UCSD-AML1 (cell line): ENCODE measurements at regions not wholly inside any gene's neighbourhood (a gene's known extent, or its start where the extent isn't known, plus 50 kb on each side); places are given as distances from the start of the nearest gene placed in this dataset.

Source experiments
- DNase-seq: peaks from one replicate; lab custom pipeline; 2025; ENCODE audit not compliant: unreplicated experiment; lab: John Stamatoyannopoulos, UW

DNA sequence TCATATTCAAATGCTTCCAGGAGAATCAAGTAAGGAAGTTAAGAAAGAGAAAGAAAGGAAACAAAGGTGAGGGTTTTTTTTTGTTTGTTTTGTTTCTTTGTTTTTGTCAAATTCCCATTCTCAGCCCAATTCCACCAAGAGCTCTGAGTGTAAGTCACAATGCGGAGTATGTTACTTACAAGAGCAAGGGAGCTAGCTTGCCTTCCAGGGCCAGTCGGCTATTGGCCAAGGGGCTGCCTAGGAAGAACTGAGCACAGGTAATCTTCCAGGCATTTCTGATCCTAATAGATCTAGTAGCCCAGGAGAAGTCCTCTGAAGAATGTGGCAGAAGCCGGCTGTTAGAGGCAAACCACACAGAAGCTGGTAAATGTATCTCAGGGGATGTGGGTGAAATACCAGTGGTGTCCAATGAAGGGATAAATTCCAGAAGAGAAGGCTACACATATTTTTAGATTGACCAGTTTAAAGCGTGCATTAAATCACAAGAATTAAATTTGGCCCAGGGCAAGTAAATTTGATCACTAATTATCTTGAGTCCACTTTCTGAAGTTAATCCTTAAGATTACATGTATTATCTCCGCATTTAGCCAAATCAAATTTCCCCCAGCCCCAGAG lies 239.6 kb upstream of the ADAMTS5 start:
- DNase-seq = no peak

DNA sequence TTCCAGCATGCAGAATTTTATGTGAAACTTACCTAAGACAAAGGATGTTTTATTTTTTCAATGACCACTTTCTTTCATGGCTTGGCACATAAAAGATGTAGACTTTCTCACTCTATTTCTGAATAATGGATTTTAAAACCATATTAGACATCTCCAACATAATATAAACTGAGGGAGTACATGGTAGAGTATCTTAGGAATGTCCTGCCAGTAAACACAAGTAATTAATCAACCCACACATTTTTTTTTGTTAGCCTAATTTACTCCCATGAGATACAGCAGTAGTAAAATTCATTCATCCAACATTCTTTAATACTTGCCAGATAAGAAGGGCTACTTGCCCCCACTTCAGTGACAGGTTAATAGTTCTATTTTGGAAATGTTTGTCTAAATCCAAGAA lies 235.4 kb upstream of the ADAMTS5 start:
- no peak for DNase-seq

GRCh38 chr21:27201197-27201596 lies 234.3 kb upstream of the ADAMTS5 start:
- DNase-seq = no peak

GRCh38 chr21:27196651-27197050 lies 229.8 kb upstream of the ADAMTS5 start:
- no peak for DNase-seq

- no peak for DNase-seq
These were observed 225.5 kb upstream of the ADAMTS5 start for GRCh38 chr21:27192281-27192949.

DNA sequence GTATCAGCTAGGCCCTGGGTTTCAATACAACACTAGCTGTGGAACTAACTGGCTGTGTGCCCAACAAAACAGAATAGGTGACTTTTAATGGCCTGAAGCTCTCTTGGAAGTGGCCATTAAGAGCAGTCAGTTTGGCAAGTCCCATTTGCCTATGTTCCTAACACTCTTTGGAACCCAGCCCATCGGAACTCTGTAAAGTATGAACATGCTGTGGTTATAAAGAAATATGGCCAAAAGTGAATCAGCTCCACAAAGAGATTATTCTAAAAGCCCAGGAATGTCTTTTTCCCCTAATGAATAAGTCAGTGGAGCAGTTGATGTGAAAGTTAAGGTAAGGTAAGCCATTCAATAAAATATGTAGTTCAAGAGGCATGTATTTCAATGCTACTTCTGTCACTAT lies 223.7 kb upstream of the ADAMTS5 start:
- no peak for DNase-seq

DNA sequence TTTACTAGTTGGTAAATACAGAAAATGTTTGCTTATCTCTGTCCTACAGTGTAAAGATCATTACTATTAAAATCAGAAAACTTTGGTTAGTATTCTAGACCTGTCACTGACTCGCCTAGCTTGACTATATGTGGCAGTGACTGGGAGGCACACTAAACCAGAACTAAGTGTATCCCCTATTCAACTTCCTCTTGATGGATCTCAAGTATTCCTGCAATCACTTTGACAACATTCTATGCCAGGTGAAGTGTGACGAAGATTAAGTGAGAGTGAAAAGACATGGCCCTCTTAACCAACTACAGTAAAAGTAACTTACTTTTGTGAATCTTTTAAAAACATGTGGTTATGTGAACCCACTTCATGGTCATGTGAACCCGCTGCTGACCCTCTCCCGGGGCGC lies 223.0 kb upstream of the ADAMTS5 start:
- DNase-seq = no peak

GRCh38 chr21:27173053-27173452 lies 206.2 kb upstream of the ADAMTS5 start:
- no peak for DNase-seq

GRCh38 chr21:27171707-27172106 lies 204.8 kb upstream of the ADAMTS5 start:
- DNase-seq = no peak

GRCh38 chr21:27168084-27168483 lies 201.2 kb upstream of the ADAMTS5 start:
- no peak for DNase-seq

- no peak for DNase-seq
These were observed 197.6 kb upstream of the ADAMTS5 start for GRCh38 chr21:27164208-27165177.

- no peak for DNase-seq
These were observed 192.1 kb upstream of the ADAMTS5 start for GRCh38 chr21:27158967-27159366.

- DNase-seq = no peak
These were observed 190.2 kb upstream of the ADAMTS5 start for GRCh38 chr21:27157097-27157496.

GRCh38 chr21:27156666-27157065 lies 189.8 kb upstream of the ADAMTS5 start:
- no peak for DNase-seq

GRCh38 chr21:27155130-27155500 lies 188.2 kb upstream of the ADAMTS5 start:
- DNase-seq = no peak

DNA sequence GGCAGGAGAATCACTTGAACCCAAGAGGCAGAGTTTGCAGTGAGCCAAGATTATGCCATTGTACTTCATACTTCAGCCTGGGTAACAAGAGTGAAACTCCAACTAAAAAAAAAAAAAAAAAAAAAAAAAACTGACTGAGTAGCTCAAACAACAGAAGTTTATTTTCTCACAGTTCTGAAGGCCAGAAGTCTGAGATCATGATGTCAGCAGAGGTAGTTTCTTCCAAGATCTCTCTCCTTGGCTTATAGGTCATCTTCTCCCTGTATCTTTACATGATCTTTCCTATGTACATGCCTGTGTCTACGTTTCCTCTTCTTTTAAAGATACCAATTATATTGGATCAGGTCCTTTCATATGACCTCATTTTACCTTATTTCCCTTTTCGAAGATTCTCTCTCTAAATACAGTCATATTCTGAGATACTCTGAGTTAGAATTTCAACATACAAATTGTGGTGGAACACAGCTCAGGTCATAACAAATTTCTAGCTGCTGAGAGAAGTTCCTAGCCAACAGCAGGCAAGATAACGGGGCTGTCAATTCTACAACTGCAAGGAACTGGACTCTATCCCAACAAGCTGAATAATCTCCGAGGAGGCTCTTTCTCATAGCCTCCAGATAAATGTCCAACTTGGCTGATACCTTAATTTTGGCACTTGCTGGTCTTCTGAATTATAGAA lies 187.7 kb upstream of the ADAMTS5 start:
- DNase-seq = no peak

DNA sequence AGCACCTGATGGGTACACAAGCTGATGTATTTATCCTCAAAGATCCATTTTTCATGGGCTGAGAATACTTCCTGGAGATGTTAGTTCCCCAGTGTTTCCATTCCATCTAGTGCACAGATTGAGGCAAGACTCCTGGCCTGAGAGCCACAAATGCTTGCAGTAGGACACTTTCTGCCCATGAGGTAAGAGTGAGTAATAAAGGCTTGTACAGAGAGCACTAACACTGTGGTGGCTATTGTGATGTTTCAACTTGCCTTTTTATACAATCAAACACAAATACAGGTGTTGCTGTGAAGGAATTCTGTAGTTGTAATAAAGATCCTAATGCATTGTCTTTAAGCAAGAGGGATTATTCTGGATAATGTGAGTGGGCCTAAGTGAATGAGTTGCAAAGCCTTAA lies 186.1 kb upstream of the ADAMTS5 start:
- no peak for DNase-seq

DNA sequence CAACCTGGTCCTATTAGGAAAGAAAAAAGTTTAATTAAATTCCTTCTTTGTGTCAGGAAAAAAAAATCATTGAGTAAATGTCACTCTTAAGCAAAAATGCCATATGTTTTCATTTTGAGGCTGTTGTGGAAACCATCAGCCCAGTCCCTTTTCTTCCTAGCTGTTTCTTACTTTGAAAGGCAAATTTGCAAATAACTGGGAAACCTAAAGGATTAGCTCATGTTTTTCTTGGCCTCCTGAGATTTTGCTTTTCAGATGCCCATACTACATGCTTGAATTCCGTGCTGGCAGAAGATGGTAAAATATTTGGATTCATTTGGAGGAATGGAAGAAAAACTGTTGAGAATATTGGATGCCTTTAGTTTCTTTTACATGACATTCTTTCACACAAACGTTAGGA lies 182.1 kb upstream of the ADAMTS5 start:
- no peak for DNase-seq

- no peak for DNase-seq
These were observed 179.4 kb upstream of the ADAMTS5 start for GRCh38 chr21:27146268-27146667.

DNA sequence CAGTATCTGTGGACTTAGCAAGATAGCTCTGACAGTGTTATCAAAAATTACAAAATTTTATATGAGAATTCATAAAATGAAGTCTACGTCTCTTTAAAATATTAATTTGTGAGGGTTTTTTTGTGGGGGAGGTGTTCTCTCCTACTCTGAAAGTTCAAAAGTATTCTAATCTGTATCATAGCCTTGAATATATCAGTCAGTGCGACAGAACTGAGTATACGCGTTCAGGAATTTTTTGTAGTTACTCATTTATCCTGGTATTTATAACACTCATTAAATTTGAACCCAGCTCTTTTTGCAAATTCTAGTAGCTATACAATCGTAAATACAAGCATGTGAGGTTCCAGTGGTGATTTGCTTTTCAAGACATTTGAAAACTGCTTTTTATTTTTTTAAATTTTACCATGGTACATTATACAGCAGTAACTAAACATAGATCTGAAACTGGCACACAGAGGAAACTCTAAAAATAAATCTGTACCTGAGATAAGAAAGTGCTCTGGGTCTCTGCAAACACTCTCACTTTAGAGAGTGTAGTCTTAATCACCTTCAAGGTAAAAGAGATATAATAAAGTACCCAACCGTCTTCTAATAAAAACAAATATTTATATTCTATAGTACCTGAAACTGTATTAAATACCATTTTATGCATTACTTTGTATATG lies 178.4 kb upstream of the ADAMTS5 start:
- no peak for DNase-seq

DNA sequence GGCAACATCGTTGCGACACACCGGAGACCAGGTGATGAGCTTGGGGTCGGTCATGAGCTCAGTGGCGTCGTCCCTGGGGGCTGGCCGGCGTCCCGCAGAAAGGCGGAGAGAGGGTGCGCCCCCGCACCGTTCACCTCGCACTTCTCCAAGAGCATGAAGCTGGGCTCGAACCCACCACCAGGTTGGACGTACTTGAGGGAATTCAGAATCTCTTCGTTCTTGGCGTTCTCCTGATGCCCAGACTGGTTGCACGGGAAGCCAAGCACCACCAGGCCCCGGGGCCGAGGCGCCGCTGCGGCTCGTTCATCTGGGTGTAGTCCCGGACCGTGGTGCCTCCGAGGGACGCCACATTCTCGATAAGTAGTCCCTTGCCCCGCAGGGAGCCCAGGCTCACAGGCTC lies 176.6 kb upstream of the ADAMTS5 start:
- DNase-seq = no peak
